PFSK-1 (cell line): ENCODE measurements at regions not wholly inside any gene's neighbourhood (a gene's known extent, or its start where the extent isn't known, plus 50 kb on each side); places are given as distances from the start of the nearest gene placed in this dataset.

ENCODE experiments used
- FOXP2 ChIP-seq: optimal IDR thresholded peaks from 2 replicates; pipeline ENCODE3; 2011; ENCODE audit warnings: borderline replicate concordance, control low read depth, inconsistent platforms; ENCODE audit not compliant: insufficient read depth; ENCODE audit errors: extremely low read length, extremely low read depth
- POLR2AphosphoS5 ChIP-seq: IDR thresholded peaks from 2 replicates; pipeline ENCODE4 v1.6.1; 2012; ENCODE audit warnings: low read depth, mild to moderate bottlenecking, control low read depth, low read length, moderate library complexity
- SIN3A ChIP-seq: IDR thresholded peaks from 2 replicates; pipeline ENCODE4 v1.6.1; 2012; ENCODE audit warnings: mild to moderate bottlenecking, low read length, moderate library complexity, borderline replicate concordance; ENCODE audit not compliant: insufficient read depth
- TAF1 ChIP-seq: IDR thresholded peaks from 2 replicates; pipeline ENCODE4 v1.6.1; 2012; ENCODE audit warnings: low read length, control low read depth, borderline replicate concordance; ENCODE audit not compliant: insufficient read depth
- TF ChIP-seq, protein P1 (sequence below), 2 experiments: IDR thresholded peaks; 2 replicates each; pipeline versions ENCODE4 v1.6.1 to v1.8.0; 2011 to 2012; ENCODE audit warnings: low read depth in 2 of 2, low read length in 2 of 2, control low read depth in 1 of 2, inconsistent platforms in 1 of 2, mild to moderate bottlenecking in 1 of 2, moderate library complexity in 1 of 2; ENCODE audit not compliant: insufficient read depth in 1 of 2

DNA sequence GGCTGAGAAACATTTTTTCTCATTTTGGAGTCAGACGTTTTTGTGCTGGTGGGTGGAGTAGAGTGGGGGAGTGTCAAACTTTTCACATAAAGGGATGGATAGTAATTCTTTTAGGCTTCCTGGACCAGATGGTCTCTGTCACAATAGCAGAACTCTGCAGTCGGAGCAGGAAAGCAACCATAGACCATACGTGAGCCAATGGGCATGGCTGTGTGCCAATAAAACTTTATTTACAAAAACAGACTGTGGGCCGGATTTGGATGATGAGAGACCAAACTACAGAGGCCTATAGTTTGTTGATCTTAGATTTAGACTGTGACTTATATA, 70.8 kb upstream of the SLC22A23 start:
- TF ChIP-seq POLR2AphosphoS5 = no peak
- no peak for TF ChIP-seq TAF1
- TF ChIP-seq SIN3A = no peak
- TF ChIP-seq, protein P1, sequence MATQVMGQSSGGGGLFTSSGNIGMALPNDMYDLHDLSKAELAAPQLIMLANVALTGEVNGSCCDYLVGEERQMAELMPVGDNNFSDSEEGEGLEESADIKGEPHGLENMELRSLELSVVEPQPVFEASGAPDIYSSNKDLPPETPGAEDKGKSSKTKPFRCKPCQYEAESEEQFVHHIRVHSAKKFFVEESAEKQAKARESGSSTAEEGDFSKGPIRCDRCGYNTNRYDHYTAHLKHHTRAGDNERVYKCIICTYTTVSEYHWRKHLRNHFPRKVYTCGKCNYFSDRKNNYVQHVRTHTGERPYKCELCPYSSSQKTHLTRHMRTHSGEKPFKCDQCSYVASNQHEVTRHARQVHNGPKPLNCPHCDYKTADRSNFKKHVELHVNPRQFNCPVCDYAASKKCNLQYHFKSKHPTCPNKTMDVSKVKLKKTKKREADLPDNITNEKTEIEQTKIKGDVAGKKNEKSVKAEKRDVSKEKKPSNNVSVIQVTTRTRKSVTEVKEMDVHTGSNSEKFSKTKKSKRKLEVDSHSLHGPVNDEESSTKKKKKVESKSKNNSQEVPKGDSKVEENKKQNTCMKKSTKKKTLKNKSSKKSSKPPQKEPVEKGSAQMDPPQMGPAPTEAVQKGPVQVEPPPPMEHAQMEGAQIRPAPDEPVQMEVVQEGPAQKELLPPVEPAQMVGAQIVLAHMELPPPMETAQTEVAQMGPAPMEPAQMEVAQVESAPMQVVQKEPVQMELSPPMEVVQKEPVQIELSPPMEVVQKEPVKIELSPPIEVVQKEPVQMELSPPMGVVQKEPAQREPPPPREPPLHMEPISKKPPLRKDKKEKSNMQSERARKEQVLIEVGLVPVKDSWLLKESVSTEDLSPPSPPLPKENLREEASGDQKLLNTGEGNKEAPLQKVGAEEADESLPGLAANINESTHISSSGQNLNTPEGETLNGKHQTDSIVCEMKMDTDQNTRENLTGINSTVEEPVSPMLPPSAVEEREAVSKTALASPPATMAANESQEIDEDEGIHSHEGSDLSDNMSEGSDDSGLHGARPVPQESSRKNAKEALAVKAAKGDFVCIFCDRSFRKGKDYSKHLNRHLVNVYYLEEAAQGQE (IDR thresholded peaks at IDR 0.05; ENCODE audit: insufficient read depth in 1 of 2, low read depth in 2 of 2, low read length in 2 of 2) = no peak
- TF ChIP-seq FOXP2 = no peak
